ENCODE measurements at regions not wholly inside any gene's neighbourhood (a gene's known extent, or its start where the extent isn't known, plus 50 kb on each side); places are given as distances from the start of the nearest gene placed in this dataset.

DNA sequence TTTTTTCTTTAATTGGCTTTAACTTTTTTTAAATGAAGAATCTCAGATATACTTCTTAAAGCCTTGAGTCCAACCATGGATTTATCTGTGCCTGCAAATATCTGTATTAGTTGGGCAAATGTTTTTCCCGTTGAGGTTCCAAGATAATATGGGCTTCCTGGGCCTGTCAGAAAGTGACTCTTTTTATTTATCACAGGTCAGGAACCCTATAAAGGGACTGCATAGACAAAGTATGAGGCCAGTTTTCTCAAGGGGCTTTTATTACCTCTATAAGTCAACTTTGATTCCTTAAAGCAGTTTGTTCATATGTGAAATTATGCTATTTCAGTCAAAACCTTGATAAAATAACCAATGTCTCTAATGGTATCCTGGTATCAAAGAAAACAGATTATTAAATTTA is 80.2 kb upstream of the BMP2K start:
- Histone ChIP-seq H3K4me3 (no peak overlapping the region), H3K36me3 (no peaks in the 10 kb centered on the region), H3K27me3 (no peaks in the 10 kb centered on the region), H3K27ac (no peak overlapping the region), H3K9me3 (no peaks in the 10 kb centered on the region), H3K4me1 (peaks cover 2 to 32% (median 18%) of the 10 kb centered on the region in 9 donors)
- DNase-seq (no peak), ATAC-seq (no peak)
- TF ChIP-seq, protein P1, sequence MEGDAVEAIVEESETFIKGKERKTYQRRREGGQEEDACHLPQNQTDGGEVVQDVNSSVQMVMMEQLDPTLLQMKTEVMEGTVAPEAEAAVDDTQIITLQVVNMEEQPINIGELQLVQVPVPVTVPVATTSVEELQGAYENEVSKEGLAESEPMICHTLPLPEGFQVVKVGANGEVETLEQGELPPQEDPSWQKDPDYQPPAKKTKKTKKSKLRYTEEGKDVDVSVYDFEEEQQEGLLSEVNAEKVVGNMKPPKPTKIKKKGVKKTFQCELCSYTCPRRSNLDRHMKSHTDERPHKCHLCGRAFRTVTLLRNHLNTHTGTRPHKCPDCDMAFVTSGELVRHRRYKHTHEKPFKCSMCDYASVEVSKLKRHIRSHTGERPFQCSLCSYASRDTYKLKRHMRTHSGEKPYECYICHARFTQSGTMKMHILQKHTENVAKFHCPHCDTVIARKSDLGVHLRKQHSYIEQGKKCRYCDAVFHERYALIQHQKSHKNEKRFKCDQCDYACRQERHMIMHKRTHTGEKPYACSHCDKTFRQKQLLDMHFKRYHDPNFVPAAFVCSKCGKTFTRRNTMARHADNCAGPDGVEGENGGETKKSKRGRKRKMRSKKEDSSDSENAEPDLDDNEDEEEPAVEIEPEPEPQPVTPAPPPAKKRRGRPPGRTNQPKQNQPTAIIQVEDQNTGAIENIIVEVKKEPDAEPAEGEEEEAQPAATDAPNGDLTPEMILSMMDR (IDR thresholded peaks at IDR 0.05) = no peak
- intact Hi-C loops (cut with DNase I) = loop anchor here in 1 of 10 donors (10.0 kb wide), 1 partner anchor 59 kb away; no protein-coding TSS in a partner anchor
- 35 to 46% methylated on average over 1 of the region's 1 CpG for WGBS, 2 donors

DNA sequence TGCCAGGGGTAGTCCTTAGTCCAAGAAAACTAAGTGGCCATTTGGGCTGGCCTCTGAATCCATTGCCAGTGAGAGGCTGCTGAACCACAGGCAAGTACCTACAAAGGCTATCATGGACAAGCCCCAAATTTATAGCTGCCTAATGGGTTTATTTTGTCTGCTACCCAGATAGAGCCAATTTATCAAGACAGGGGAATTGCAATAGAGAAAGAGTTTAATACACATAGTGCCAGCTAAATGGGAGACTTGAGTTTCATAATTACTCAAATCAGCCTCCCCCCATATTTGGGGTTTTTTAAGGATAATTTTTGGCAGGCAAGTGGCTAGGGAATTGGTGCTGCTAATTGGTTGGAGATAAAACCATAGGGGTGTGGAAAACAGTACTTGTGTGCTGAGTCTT is 73.1 kb upstream of the BMP2K start:
- no peaks in the 10 kb centered on the region for H3K36me3 ChIP-seq
- H3K9me3 ChIP-seq = peaks cover 0 to 16% (median 8%) of the 10 kb centered on the region in 11 donors
- no peak overlapping the region for H3K27ac ChIP-seq
- H3K27me3 ChIP-seq = no peaks in the 10 kb centered on the region
- ATAC-seq (no peak), DNase-seq (no peak)
- intact Hi-C loops (cut with DNase I) = no loop called here
- H3K4me3 ChIP-seq = no peak overlapping the region
- H3K4me1 ChIP-seq = peaks cover 0 to 10% (median 0%) of the 10 kb centered on the region in 9 donors
- TF ChIP-seq, protein P1 (IDR thresholded peaks at IDR 0.05) = no peak

DNA sequence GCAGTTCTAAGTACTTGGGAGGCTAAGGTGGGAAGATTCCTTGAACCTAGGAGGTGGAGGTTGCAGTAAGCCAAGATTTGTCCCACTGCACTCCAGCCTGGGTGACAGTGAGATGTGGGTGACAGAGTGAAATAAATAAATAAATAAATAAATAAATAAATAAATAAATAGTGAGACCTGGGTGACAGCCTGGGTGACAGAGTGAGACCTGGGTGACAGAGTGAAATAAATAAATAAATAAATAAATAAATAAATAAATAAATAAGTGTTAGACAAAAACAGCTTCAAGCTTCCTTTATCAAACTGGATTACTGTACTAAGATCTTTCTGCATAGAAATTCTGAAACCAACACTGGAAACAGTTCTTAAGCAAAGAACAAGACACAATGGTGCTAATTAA is 71.8 kb upstream of the BMP2K start:
- no peak for ATAC-seq
- intact Hi-C loops (cut with DNase I) = no loop called here

DNA sequence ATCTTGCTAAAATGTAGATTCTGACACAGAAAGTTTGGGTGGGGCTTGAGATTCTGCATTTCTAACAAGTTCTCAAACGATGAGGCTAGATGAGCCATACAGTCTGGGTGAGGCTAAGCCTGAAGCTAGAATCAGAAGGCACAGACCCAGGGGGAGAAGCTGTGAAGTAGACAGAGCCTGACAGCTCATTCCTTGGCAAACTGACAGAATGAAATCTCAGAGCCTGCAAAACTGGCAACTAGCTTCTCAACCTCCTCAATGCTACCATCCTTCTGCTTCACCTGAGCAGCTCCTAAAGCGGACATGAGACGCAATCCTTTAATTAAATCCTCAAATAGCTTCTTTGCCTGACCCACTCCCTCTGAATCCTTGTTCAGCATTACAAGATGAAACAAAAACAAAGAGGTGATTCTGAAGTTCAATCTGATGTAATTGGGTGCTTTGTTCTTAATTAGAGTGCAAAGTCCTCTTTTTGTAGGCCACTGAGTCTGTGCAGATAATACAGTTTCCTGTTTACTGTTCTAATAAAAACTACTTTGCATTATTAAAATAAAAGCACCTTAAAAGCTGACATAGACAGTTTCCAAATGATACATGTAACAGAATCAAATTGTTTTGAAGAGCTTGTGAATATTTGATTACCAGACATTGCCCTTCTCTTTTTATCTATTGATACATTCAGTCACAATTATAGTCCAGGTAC is 71.0 kb upstream of the BMP2K start:
- Histone ChIP-seq H3K27ac (no peak overlapping the region), H3K27me3 (no peaks in the 10 kb centered on the region), H3K4me1 (peaks cover 0 to 10% (median 0%) of the 10 kb centered on the region in 9 donors), H3K36me3 (no peaks in the 10 kb centered on the region), H3K4me3 (no peak overlapping the region), H3K9me3 (peaks cover 0 to 18% (median 8%) of the 10 kb centered on the region in 11 donors)
- ATAC-seq (peak in 5 of 8 donors; percentile 42 to 77 (median 63)), DNase-seq (peak in 1 of 2 donors; percentile 13)
- WGBS, 2 donors = 74 to 81% methylated on average over 3 of the region's 3 CpGs
- TF ChIP-seq, protein P1 (IDR thresholded peaks at IDR 0.05) = no peak
- intact Hi-C loops (cut with DNase I) = no loop called here

More for the DNA sequence above, 71.8 kb upstream of the BMP2K start:
- H3K9me3 ChIP-seq = peaks cover 0 to 16% (median 8%) of the 10 kb centered on the region in 11 donors
- no peaks in the 10 kb centered on the region for H3K27me3 ChIP-seq
- no peak for DNase-seq
- H3K4me3 ChIP-seq = no peak overlapping the region
- TF ChIP-seq, protein P1 (IDR thresholded peaks at IDR 0.05) = no peak
- no peaks in the 10 kb centered on the region for H3K36me3 ChIP-seq
- H3K4me1 ChIP-seq = peaks cover 0 to 10% (median 0%) of the 10 kb centered on the region in 9 donors
- no peak overlapping the region for H3K27ac ChIP-seq

Data from heart right ventricle (tissue), 16 donors.